ENCODE measurements at regions not wholly inside any gene's neighbourhood (a gene's known extent, or its start where the extent isn't known, plus 50 kb on each side); places are given as distances from the start of the nearest gene placed in this dataset.

GRCh38 chr18:65423776-65424175, 327.0 kb upstream of the CDH7 start:
- no peak for DNase-seq
- Mint-ChIP-seq H3K4me1 (no peaks in the 10 kb centered on the region), H3K27ac (no peak overlapping the region), H3K27me3 (no peaks in the 10 kb centered on the region), H3K4me3 (no peak overlapping the region), H3K9me3 (peaks cover 7% of the 10 kb centered on the region), H3K36me3 (ENCODE audit: low read depth) (no peaks in the 10 kb centered on the region)
- CTCF ChIA-PET = no interaction called here
- POLR2A ChIA-PET = no interaction called here

GRCh38 chr18:65422544-65423136, 328.2 kb upstream of the CDH7 start:
- Mint-ChIP-seq H3K27me3 (no peaks in the 10 kb centered on the region), H3K4me1 (no peaks in the 10 kb centered on the region), H3K36me3 (ENCODE audit: low read depth) (no peaks in the 10 kb centered on the region), H3K27ac (no peak overlapping the region), H3K4me3 (no peak overlapping the region), H3K9me3 (peaks cover 4% of the 10 kb centered on the region)
- CTCF ChIA-PET = no interaction called here
- DNase-seq = no peak
- POLR2A ChIA-PET = no interaction called here

GRCh38 chr18:65415098-65415497, 335.7 kb upstream of the CDH7 start:
- DNase-seq = no peak
- Mint-ChIP-seq H3K27ac (no peak overlapping the region), H3K36me3 (ENCODE audit: low read depth) (no peaks in the 10 kb centered on the region), H3K4me1 (no peaks in the 10 kb centered on the region), H3K9me3 (peaks cover 4% of the 10 kb centered on the region), H3K4me3 (no peak overlapping the region), H3K27me3 (no peaks in the 10 kb centered on the region)
- POLR2A ChIA-PET = no interaction called here
- CTCF ChIA-PET = no interaction called here

GRCh38 chr18:65414501-65414900, 336.3 kb upstream of the CDH7 start:
- POLR2A ChIA-PET = no interaction called here
- Mint-ChIP-seq H3K27ac (no peak overlapping the region), H3K4me1 (no peaks in the 10 kb centered on the region), H3K36me3 (ENCODE audit: low read depth) (no peaks in the 10 kb centered on the region), H3K4me3 (no peak overlapping the region), H3K9me3 (peaks cover 4% of the 10 kb centered on the region), H3K27me3 (no peaks in the 10 kb centered on the region)
- CTCF ChIA-PET = no interaction called here
- DNase-seq = no peak

GRCh38 chr18:65411061-65411460, 339.8 kb upstream of the CDH7 start:
- POLR2A ChIA-PET = no interaction called here
- Mint-ChIP-seq H3K4me3 (no peak overlapping the region), H3K27ac (no peak overlapping the region), H3K9me3 (peaks cover 4% of the 10 kb centered on the region), H3K27me3 (no peaks in the 10 kb centered on the region), H3K4me1 (no peaks in the 10 kb centered on the region), H3K36me3 (ENCODE audit: low read depth) (no peaks in the 10 kb centered on the region)
- no peak for DNase-seq
- CTCF ChIA-PET = no interaction called here

GRCh38 chr18:65409261-65409660, 341.6 kb upstream of the CDH7 start:
- Mint-ChIP-seq H3K27me3 (no peaks in the 10 kb centered on the region), H3K9me3 (peaks cover 4% of the 10 kb centered on the region), H3K4me3 (no peak overlapping the region), H3K4me1 (no peaks in the 10 kb centered on the region), H3K36me3 (ENCODE audit: low read depth) (no peaks in the 10 kb centered on the region), H3K27ac (no peak overlapping the region)
- ChIA-PET POLR2A (no interaction called here), CTCF (no interaction called here)
- no peak for DNase-seq

- Mint-ChIP-seq H3K36me3 (ENCODE audit: low read depth) (no peaks in the 10 kb centered on the region), H3K9me3 (peaks cover 3% of the 10 kb centered on the region)
Observed at GRCh38 chr18:65403534-65403933, 347.3 kb upstream of the CDH7 start.

GRCh38 chr18:65399091-65399490, 351.7 kb upstream of the CDH7 start:
- DNase-seq = no peak
- Mint-ChIP-seq H3K36me3 (ENCODE audit: low read depth) (no peaks in the 10 kb centered on the region), H3K4me1 (no peaks in the 10 kb centered on the region), H3K4me3 (no peak overlapping the region), H3K9me3 (no peaks in the 10 kb centered on the region), H3K27me3 (no peaks in the 10 kb centered on the region), H3K27ac (no peak overlapping the region)
- ChIA-PET POLR2A (no interaction called here), CTCF (no interaction called here)

More at GRCh38 chr18:65403534-65403933, 347.3 kb upstream of the CDH7 start:
- ChIA-PET POLR2A (no interaction called here), CTCF (no interaction called here)
- no peak for DNase-seq
- no peak overlapping the region for H3K4me3 Mint-ChIP-seq
- no peaks in the 10 kb centered on the region for H3K27me3 Mint-ChIP-seq
- no peak overlapping the region for H3K27ac Mint-ChIP-seq
- H3K4me1 Mint-ChIP-seq = no peaks in the 10 kb centered on the region

GRCh38 chr18:65398347-65399075, 352.3 kb upstream of the CDH7 start:
- H3K4me1 Mint-ChIP-seq = no peaks in the 10 kb centered on the region
- no peaks in the 10 kb centered on the region for H3K27me3 Mint-ChIP-seq
- DNase-seq = no peak
- no peaks in the 10 kb centered on the region for H3K9me3 Mint-ChIP-seq
- no peak overlapping the region for H3K27ac Mint-ChIP-seq
- POLR2A ChIA-PET = no interaction called here
- H3K4me3 Mint-ChIP-seq = no peak overlapping the region
- CTCF ChIA-PET = no interaction called here
- H3K36me3 Mint-ChIP-seq (ENCODE audit: low read depth) = no peaks in the 10 kb centered on the region

GRCh38 chr18:65380986-65381385, 369.8 kb upstream of the CDH7 start:
- POLR2A ChIA-PET = no interaction called here
- no peak for DNase-seq
- H3K27ac Mint-ChIP-seq = no peak overlapping the region
- no peaks in the 10 kb centered on the region for H3K27me3 Mint-ChIP-seq
- CTCF ChIA-PET = no interaction called here
- H3K4me3 Mint-ChIP-seq = no peak overlapping the region
- no peaks in the 10 kb centered on the region for H3K36me3 Mint-ChIP-seq (ENCODE audit: low read depth)
- H3K4me1 Mint-ChIP-seq = no peaks in the 10 kb centered on the region
- peaks cover 7% of the 10 kb centered on the region for H3K9me3 Mint-ChIP-seq

- CTCF ChIA-PET = no interaction called here
- H3K9me3 Mint-ChIP-seq = peaks cover 3% of the 10 kb centered on the region
- no peak overlapping the region for H3K27ac Mint-ChIP-seq
- H3K36me3 Mint-ChIP-seq (ENCODE audit: low read depth) = no peaks in the 10 kb centered on the region
- no peaks in the 10 kb centered on the region for H3K27me3 Mint-ChIP-seq
- no peak for DNase-seq
- H3K4me3 Mint-ChIP-seq = no peak overlapping the region
- H3K4me1 Mint-ChIP-seq = no peaks in the 10 kb centered on the region
- POLR2A ChIA-PET = no interaction called here
Observed at GRCh38 chr18:65380571-65380970, 370.2 kb upstream of the CDH7 start.

GRCh38 chr18:65372904-65373303, 377.9 kb upstream of the CDH7 start:
- CTCF ChIA-PET = no interaction called here
- H3K36me3 Mint-ChIP-seq (ENCODE audit: low read depth) = no peaks in the 10 kb centered on the region

GRCh38 chr18:65365245-65365980, 385.4 kb upstream of the CDH7 start:
- ChIA-PET CTCF (no interaction called here), POLR2A (no interaction called here)
- Mint-ChIP-seq H3K27ac (no peak overlapping the region), H3K9me3 (peaks cover 3% of the 10 kb centered on the region), H3K4me1 (no peaks in the 10 kb centered on the region), H3K4me3 (no peak overlapping the region), H3K27me3 (no peaks in the 10 kb centered on the region), H3K36me3 (ENCODE audit: low read depth) (no peaks in the 10 kb centered on the region)
- no peak for DNase-seq

More at GRCh38 chr18:65372904-65373303, 377.9 kb upstream of the CDH7 start:
- DNase-seq = no peak
- no peaks in the 10 kb centered on the region for H3K4me1 Mint-ChIP-seq
- H3K4me3 Mint-ChIP-seq = no peak overlapping the region
- no peak overlapping the region for H3K27ac Mint-ChIP-seq
- H3K9me3 Mint-ChIP-seq = no peaks in the 10 kb centered on the region
- POLR2A ChIA-PET = no interaction called here
- H3K27me3 Mint-ChIP-seq = no peaks in the 10 kb centered on the region

Measured in activated CD4-positive, alpha-beta T cell treated with anti-CD3 and anti-CD28 coated beads, Interleukin-2, amount 10 ng/mL, durations not matched to agents 7 days and 5 days (primary cell).